Dermis microvascular lymphatic vessel endothelial cell (primary cell): ENCODE measurements at regions not wholly inside any gene's neighbourhood (a gene's known extent, or its start where the extent isn't known, plus 50 kb on each side); places are given as distances from the start of the nearest gene placed in this dataset.
"Not testable (repeated sequence)": the region's sequence is repeated elsewhere in the genome, so short reads cannot be mapped to it uniquely, and the experiment has no call there.

Experiments
- DNase-seq, 2 donors: peaks; one replicate each; pipeline versions ENCODE4 v3.0.0 to v3.0.0-alpha.2; 2010; ENCODE audit warnings: low read depth in 2 of 2

DNA sequence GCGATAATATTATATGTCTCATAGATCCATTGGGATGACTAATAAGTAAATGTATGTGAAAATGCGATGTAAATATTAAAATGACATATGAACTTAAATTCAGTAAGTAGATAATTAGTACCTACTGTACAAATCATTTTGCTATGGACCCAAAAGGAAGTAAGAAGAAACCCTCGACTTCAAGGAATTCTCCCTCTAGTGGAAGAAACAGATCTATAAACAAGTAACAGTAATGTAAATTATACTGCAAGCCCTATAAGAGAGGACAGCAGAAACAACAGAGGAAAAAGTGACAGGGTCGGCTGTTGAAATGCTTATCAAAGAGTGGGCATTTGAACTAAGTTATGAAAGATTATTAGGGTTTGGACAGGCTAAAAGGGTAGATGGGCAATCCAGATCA lies 320.3 kb downstream of the DMAC1 start:
- no peak for DNase-seq

DNA sequence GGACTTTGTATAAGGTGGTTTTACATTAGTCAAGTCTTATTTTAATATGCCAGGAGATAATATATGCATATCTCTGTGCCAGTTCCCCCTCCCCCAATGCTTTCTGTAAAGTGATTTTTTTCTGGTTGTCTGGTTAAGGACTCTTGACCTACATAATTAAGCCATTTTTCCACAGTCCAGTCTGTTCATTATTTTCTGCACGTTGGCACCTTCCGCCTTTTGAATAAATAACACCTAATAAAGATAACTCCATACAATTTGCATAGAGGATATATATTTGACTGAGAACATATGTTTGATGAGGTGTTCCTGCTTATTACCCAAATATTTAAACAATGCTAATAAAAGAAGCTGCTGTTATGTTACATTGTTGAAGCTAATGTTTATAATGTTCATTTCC lies 320.9 kb downstream of the DMAC1 start:
- no peak for DNase-seq

DNA sequence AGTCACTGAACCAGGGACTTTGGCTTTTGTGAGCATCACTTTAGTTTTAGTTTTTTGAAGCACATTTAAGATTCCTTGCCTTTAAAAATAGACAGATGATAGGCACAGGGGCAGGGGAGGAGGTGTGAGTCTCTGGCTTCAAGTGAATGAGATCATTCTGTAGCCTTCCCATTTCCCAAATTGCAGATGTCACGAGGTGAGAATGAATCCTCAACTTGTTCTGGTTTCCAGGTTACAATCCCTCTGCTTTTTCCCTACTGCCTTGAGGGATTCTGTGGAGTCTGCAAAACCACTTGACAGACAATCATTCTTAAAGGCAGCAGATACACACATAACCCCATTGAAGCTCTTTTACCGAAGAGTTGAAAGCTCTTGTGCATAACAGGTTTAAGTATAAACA lies 332.4 kb downstream of the DMAC1 start:
- no peak for DNase-seq

GRCh38 chr9:7461791-7462190 lies 337.8 kb downstream of the DMAC1 start:
- DNase-seq: no peak

DNA sequence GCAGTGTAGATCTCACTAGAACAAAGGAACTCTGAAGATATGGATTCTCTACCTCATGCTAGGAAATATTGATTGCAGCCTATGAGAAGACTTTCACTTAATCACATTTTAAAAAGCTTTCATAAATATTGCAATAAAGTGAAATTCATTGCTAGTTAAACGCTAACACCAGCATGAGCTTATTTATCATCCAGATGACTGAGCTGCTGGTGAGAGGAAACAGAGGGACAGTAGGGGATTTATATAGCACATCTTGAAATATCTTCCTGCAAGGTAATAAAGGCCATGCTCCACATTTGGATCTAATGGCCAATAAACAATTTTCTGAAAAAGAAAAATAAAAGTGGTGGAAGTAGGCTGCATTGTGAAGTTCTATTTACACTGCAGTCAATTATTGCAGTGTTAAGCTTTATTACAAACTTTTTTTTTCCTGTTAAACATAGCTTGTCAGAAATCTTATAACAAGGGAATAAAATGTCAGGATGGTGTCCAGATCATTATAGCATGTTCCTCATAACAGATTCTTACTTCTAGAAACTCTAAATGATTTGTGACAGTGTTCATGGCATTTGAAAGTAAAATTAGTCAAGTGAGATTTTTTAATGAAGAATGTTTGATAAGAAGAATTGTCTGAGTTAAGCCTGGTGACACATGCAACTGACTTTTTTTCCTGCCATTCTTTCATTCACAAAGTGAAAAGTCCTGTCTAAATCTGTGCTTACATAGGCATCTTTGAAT lies 342.6 kb downstream of the DMAC1 start:
- no peak for DNase-seq

GRCh38 chr9:7456377-7456776 lies 343.2 kb downstream of the DMAC1 start:
- DNase-seq: no peak

- DNase-seq: no peak
Observed at GRCh38 chr9:7454624-7455023, 345.0 kb downstream of the DMAC1 start.

GRCh38 chr9:7452378-7452777 lies 347.2 kb downstream of the DMAC1 start:
- DNase-seq: no peak

- no peak for DNase-seq
Observed at GRCh38 chr9:7451062-7451461, 348.5 kb downstream of the DMAC1 start.

GRCh38 chr9:7443541-7443940 lies 356.0 kb downstream of the DMAC1 start:
- DNase-seq: no peak

- DNase-seq: no peak
Observed at GRCh38 chr9:7439355-7439995, 360.1 kb downstream of the DMAC1 start.

DNA sequence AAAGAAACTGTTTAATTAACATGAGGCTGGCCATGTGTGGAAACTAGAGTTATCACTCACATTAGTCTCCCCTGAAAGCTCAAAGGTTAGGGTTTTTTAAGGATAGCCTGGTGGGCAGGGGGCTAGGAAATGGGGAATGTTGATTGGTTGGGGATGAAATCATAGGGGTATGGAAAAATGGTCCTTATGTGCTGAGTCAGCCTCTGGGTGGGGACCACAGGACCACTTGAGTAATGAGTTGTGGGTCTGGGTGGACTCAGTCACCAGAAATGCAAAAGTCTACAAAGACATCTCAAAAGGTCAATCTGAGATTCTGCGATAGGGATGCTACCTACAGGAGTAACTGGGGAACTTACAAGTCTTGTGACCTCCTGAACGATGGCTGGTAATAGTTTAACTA lies 362.8 kb downstream of the DMAC1 start:
- no peak for DNase-seq

- no peak for DNase-seq
Observed at GRCh38 chr9:7433508-7434292, 365.9 kb downstream of the DMAC1 start.

DNA sequence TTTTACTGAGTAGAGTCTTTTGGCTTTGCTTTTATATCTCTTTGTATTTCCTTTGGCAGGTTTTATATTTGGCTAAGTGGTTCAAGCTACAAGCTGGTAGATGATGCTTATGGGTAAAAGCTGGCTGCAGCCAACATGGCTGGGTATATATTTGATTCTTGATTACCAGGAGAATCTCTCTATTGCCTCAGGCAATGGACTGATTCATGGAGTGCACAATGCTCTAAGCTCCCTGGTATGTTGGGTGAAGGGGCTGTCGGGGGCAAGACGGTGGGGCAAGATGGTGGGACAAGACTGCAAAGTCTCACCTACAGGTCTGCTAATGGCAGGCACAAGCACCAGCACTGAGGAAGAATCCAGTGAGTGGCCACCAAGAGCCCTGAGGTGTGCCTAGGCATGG lies 366.6 kb downstream of the DMAC1 start:
- no peak for DNase-seq

- not testable (repeated sequence) for DNase-seq
Observed at GRCh38 chr9:7417397-7417796, 382.2 kb downstream of the DMAC1 start.

DNA sequence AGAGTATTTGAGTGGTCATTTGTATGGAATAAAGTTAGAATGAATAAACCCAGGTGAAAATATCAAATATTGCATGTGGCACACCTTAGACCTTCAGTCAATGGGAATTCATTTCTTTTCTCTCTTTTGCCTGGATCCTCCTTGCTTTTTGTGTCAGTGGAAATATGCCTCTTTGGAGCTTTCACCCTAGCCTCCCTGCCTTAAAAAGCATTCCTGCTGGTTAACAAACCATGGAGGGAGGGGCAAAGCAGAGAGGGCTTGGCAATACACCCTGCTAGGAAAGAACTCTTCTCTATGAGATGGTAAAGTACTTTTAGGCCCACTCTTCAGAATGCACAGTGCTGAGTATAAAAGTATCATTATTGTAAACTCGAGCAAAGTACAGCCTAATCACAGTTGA lies 383.7 kb downstream of the DMAC1 start:
- no peak for DNase-seq

- DNase-seq: no peak
Observed at GRCh38 chr9:7408845-7409244, 390.7 kb downstream of the DMAC1 start.

- DNase-seq: no peak
Observed at GRCh38 chr9:7407246-7407645, 392.3 kb downstream of the DMAC1 start.

DNA sequence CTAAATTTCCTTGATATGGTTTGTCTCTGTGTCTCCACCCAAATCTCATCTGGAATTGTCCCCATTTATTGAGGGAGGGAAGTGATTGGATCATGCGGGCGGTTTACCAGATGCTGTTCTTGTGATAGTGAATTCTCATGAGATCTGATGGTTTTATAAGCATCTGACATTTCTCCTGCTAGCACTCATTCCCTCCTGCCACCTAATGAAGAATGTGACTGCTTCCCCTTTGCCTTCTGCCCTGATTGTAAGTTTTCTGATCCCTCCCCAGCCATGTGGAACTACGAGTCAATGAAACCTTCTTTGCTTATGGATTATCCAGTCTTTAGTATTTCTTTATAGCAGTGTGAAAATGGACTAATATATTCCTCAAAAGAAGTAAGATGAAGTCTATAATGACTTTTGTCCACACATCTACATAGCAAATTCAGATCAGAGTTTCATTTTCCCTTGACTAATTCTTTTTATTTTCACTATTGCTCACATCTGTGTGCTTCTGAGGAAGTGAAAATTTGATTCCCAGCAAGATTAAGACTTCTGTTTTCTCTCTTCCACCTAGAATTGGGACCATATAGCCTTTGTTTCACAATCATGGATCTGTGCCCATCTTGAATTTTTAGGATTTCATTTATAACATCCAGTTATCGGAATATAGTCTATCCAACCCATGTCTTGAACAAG lies 393.5 kb downstream of the DMAC1 start:
- no peak for DNase-seq

- DNase-seq: no peak
Observed at GRCh38 chr9:7403839-7404487, 395.6 kb downstream of the DMAC1 start.

- no peak for DNase-seq
Observed at GRCh38 chr9:7403028-7403389, 396.6 kb downstream of the DMAC1 start.
